GM18907 (cell line): ENCODE measurements at regions not wholly inside any gene's neighbourhood (a gene's known extent, or its start where the extent isn't known, plus 50 kb on each side); places are given as distances from the start of the nearest gene placed in this dataset.

Experiments
- ATAC-seq: cut with Tn5 transposase; IDR thresholded peaks from one replicate; pipeline ENCODE4 v1.9.1; 2021; ENCODE audit warnings: mild to moderate bottlenecking, moderate library complexity; ENCODE audit not compliant: unreplicated experiment

DNA sequence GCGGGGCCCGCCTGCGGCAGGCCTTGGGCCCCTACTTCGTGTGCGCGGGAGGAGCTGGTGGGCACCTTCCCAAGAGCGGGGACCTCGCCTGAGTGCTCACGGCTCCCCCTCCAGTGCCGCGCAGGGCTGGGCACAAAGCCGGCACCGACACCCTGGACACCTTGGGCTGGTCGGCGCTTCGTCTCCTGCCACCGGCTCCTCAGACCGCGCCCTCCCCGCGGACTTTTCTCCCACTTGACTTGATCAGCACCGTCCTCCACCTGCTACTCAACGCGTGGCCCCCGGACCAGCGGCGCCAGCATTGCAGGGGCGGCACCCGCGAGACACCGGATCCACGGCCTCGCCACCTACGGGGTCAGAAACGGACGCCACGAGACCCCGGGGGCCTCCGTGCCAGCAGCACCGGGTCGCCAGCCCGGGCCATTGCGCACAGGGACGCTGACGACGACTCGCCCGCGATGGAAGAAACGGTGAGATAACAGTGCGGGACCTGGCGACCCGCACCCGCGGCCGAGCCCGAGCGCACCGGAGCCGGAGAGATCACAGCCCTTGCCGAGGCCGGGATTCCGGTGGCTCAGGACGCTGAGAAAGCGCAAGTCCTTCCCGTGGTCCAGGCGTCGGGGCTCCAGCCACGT lies 154.2 kb downstream of the DLL1 start:
- no peak for ATAC-seq

GRCh38 chr6:170135821-170136471 lies 154.9 kb downstream of the DLL1 start:
- no peak for ATAC-seq

DNA sequence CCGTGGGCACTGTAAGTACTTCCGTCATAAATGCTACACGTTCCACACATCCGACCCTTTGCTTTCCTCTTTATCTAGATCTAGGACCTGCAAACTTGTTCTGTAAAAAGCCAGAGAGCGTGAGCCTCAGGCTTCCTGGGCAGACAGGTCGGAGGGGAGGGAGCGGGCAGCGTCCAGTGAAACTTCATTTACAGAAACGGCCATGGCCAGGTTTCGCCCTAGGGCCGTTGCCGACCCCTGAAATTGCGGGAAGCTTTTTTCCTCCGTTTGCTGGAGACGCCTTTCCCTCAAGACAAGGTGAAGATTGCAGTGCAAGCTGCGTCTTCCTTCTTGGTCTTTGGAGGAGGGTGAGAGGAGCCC lies 155.4 kb downstream of the DLL1 start:
- ATAC-seq: no peak

DNA sequence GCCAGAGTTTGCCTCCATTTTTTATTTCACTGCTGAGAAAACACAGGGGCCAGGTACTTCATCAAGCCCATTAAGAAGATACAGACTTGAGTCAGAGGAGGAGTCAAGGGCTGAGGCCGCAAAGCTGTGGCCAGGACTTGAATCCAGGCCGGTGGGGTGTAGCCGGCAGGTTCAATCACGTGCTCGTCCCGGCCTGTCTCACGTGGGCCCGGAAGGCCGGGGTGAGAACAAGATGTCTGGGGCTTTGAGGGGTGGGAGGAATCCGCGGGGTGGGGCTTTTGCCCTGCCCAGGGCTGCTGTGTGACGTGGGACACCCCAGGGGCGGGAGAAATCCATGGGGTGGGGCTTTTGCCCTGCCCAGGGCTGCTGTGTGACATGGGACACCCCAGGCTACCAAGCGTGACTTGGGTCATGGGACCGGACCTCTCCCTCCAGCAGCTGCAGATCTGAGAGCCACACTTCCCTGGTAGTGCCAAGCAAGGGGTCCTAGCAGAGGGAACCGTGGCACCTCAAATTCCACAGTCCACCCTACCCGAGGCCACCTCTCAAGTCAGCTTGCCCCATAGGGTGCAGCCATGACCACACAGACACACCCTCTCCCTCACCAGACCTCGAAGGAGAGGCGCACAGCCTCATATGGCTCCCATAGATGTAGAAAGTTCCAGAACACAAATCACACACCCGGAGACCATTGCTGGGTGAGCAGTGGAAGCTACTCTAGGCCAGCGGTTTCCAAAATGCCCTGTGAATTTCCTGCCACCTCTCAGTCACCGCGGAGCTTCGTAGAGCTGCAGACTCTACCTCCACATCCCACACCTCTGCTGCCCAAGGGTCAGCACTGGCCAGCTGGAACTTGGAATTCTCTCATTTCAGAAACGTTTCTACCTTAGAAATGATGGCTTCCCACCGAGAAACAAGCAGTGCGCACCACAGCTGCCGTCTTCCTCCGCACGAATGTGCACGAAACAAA lies 156.1 kb downstream of the DLL1 start:
- ATAC-seq: no peak

GRCh38 chr6:170134031-170134470 lies 156.8 kb downstream of the DLL1 start:
- no peak for ATAC-seq

DNA sequence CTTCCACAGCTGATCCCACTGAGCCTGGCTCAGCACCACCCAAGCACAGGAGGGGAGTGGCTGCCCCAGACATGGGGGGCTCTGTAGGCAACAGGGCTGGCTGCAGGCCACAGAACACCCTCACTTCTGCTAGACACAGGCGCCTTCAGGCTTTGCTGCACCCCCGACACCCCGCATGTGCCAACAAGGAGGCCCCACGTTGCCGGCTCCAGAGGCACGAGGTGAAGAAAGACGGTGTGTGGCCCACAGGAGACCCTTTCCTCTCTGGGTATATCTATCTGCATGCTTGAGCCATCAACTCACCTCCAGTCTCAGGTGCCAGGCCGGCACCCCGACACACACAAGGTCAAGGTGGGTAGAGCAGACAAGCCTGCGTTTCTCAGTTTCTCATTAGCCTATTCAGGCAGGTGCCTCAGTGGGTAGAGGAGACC lies 158.3 kb downstream of the DLL1 start:
- no peak for ATAC-seq

- no peak for ATAC-seq
Observed at GRCh38 chr6:170132011-170132521, 158.8 kb downstream of the DLL1 start.

DNA sequence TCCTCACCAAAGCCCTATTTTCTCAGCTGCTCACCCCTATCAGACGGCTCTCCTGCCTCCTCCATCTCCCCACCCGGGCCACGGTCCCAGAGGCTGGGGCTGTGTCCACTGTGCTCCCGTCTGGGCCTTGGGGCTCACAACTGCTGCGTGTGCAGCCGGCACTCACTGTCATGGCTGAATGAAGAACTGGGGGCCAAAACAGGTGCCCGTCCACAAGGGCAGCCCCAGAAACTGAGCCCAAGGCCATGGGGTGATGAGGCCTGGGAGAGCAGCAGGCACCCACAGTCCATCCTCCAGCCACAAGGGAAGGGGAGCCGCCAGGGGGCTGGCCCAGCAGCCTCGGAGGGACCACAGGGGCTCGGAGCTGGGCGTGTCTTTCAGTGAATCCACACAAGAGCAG lies 159.5 kb downstream of the DLL1 start:
- no peak for ATAC-seq

- ATAC-seq: no peak
Observed at GRCh38 chr6:170130771-170131241, 160.1 kb downstream of the DLL1 start.

- ATAC-seq: no peak
Observed at GRCh38 chr6:170130201-170130621, 160.7 kb downstream of the DLL1 start.

GRCh38 chr6:170129691-170130171 lies 161.1 kb downstream of the DLL1 start:
- no peak for ATAC-seq

- ATAC-seq: no peak
Observed at GRCh38 chr6:170128811-170129681, 161.8 kb downstream of the DLL1 start.

GRCh38 chr6:170128346-170128745 lies 162.5 kb downstream of the DLL1 start:
- ATAC-seq: no peak

DNA sequence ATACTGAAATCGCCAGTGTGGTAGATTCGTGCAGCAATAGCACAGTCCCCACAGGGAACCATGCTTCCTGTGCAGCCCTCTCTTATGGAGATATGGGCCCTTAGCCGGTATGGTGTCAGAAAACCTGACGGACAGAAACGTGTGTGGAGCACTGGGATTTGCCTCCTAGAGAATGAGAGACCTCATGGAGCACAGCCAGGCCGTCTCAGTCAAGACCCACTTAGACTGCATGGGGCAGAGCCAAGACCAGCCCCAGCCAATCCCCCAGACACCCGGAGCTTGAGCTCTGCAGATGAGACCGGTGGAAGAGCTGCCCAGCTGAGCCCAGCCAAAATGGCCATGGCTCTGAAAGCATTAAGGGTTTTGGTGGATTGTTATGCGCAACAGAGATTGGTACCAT lies 163.7 kb downstream of the DLL1 start:
- ATAC-seq: no peak

GRCh38 chr6:170125456-170126300 lies 165.2 kb downstream of the DLL1 start:
- ATAC-seq: no peak

DNA sequence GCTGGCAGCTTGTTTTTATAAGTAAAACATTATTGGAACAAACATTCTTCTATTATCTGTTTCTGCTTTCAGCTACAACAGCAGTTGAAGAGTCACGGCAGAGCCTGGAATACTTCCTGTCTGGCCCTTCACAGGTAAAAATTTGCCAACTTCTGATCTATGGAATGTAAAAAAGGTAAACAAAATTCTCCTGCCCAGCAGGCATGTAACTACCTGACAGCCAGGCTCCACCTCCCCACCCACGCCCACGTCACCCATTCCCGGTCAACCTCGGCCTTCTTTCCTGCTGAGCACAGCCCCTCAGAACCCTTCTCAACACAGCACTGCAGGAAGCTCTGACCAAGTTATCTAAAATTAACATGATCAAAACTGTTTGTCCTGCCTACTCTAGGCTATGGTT lies 166.0 kb downstream of the DLL1 start:
- ATAC-seq: no peak

DNA sequence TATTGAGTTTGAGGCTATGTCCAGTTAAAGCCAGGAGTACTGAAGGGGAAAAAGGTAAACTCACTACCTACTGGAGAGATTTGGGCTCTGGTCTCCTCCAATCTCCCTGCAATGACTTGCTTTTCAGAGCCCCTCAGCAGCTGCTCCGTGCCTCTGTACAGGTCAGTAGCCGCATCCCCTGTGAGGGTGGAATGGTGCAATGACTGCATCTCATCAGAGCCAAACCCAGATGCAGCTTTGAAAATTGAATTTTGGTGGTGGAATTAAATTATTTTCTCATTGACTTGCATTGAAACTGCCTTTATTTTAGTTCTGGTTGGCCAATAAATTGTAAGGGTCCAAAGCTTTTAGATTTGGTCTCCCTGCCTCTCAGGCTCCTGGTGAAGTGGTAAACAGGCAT lies 166.7 kb downstream of the DLL1 start:
- ATAC-seq: no peak

DNA sequence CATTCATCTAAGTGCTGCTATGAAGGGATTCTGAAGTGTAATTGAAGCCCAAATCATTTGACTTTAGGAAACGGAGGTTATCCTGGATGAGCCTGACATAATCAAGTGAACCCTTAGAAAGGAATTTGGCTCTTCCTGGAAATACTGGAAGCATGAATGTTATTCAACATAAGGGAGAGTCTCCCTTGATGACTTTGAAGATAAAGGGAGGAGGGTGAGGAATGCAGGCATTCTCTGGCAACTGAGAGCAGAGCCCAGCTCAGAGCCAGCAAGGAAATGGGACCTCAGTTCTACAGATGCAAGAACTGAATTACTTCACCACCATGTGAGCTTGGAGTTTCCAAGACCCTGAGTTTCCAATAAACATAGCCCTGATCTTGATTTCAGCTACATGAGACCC lies 168.2 kb downstream of the DLL1 start:
- ATAC-seq: no peak
